ENCODE measurements at regions not wholly inside any gene's neighbourhood (a gene's known extent, or its start where the extent isn't known, plus 50 kb on each side); places are given as distances from the start of the nearest gene placed in this dataset.

- Mint-ChIP-seq H3K36me3 (ENCODE audit: insufficient read depth) (no peaks in the 10 kb centered on the region), H3K9me3 (no peaks in the 10 kb centered on the region), H3K4me3 (no peak overlapping the region), H3K27ac (ENCODE audit: low read depth) (no peak overlapping the region), H3K27me3 (peaks cover 62% of the 10 kb centered on the region), H3K4me1 (no peaks in the 10 kb centered on the region)
- DNase-seq (ENCODE audit: low spot score in 2 of 2): no peak
- ATAC-seq (replicated peaks; ENCODE audit: extremely low read depth, poor library complexity, severe bottlenecking): no peak
Measured at GRCh38 chr3:15151166-15151565, 52.2 kb upstream of the RBSN start.

GRCh38 chr3:15152184-15152583, 53.2 kb upstream of the RBSN start:
- DNase-seq (ENCODE audit: low spot score in 2 of 2) (no peak), ATAC-seq (replicated peaks; ENCODE audit: extremely low read depth, poor library complexity, severe bottlenecking) (no peak)
- Mint-ChIP-seq H3K9me3 (no peaks in the 10 kb centered on the region), H3K4me1 (no peaks in the 10 kb centered on the region), H3K27me3 (peaks cover 62% of the 10 kb centered on the region), H3K4me3 (no peak overlapping the region), H3K27ac (ENCODE audit: low read depth) (no peak overlapping the region), H3K36me3 (ENCODE audit: insufficient read depth) (no peaks in the 10 kb centered on the region)

GRCh38 chr3:15153103-15153502, 52.9 kb upstream of the CAPN7 start:
- H3K9me3 Mint-ChIP-seq: no peaks in the 10 kb centered on the region

GRCh38 chr3:15154326-15154725, 51.7 kb upstream of the CAPN7 start:
- no peaks in the 10 kb centered on the region for H3K4me1 Mint-ChIP-seq
- H3K27ac Mint-ChIP-seq (ENCODE audit: low read depth): no peak overlapping the region
- H3K4me3 Mint-ChIP-seq: no peak overlapping the region
- H3K36me3 Mint-ChIP-seq (ENCODE audit: insufficient read depth): no peaks in the 10 kb centered on the region
- H3K9me3 Mint-ChIP-seq: no peaks in the 10 kb centered on the region
- peaks cover 62% of the 10 kb centered on the region for H3K27me3 Mint-ChIP-seq
- no peak for ATAC-seq (replicated peaks; ENCODE audit: extremely low read depth, poor library complexity, severe bottlenecking)
- DNase-seq (ENCODE audit: low spot score in 2 of 2): no peak

More at GRCh38 chr3:15153103-15153502, 52.9 kb upstream of the CAPN7 start:
- no peak for DNase-seq (ENCODE audit: low spot score in 2 of 2)
- Mint-ChIP-seq H3K27me3 (peaks cover 62% of the 10 kb centered on the region), H3K4me1 (no peaks in the 10 kb centered on the region), H3K4me3 (no peak overlapping the region), H3K27ac (ENCODE audit: low read depth) (no peak overlapping the region), H3K36me3 (ENCODE audit: insufficient read depth) (no peaks in the 10 kb centered on the region)
- ATAC-seq (replicated peaks; ENCODE audit: extremely low read depth, poor library complexity, severe bottlenecking): no peak

- Mint-ChIP-seq H3K27me3 (peaks cover 62% of the 10 kb centered on the region), H3K4me3 (no peak overlapping the region), H3K36me3 (ENCODE audit: insufficient read depth) (no peaks in the 10 kb centered on the region), H3K9me3 (no peaks in the 10 kb centered on the region), H3K27ac (ENCODE audit: low read depth) (no peak overlapping the region), H3K4me1 (no peaks in the 10 kb centered on the region)
- ATAC-seq (replicated peaks; ENCODE audit: extremely low read depth, poor library complexity, severe bottlenecking): no peak
- DNase-seq (ENCODE audit: low spot score in 2 of 2): no peak
Measured at GRCh38 chr3:15155840-15156360, 50.1 kb upstream of the CAPN7 start.

Measured in central memory CD8-positive, alpha-beta T cell (primary cell).